OCI-LY7 (cell line): ENCODE measurements at regions not wholly inside any gene's neighbourhood (a gene's known extent, or its start where the extent isn't known, plus 50 kb on each side); places are given as distances from the start of the nearest gene placed in this dataset.

ENCODE experiments used
- BruUV-seq: library from RNA; stranded (reverse); fragments of 400-500 nt; replicated peaks from 2 replicates; lab custom pipeline; 2021; lab: Mats Ljungman, UMichigan
- CTCF ChIA-PET: fragments of 300-600 bp; sonication (Branson Sonifier 250); formaldehyde crosslinking; loops from one replicate; lab custom pipeline; 2022; ENCODE audit warnings: antibody characterized with exemption; ENCODE audit not compliant: unreplicated experiment; lab: Charles Lee
- POLR2A ChIA-PET: fragments of 300-600 bp; sonication (Branson Sonifier 250); formaldehyde crosslinking; loops from one replicate; lab custom pipeline; 2022; ENCODE audit warnings: antibody characterized with exemption; lab: Charles Lee
- DNase-seq: peaks from one replicate; pipeline ENCODE4 v3.0.0-alpha.2; 2015; ENCODE audit warnings: low spot score
- H2AFZ ChIP-seq: fragments of 200-600 bp; sonication (generic), shearing (Covaris generic); 2 replicates; pipeline ENCODE4 v1.6.1; 2014; ENCODE audit warnings: mild to moderate bottlenecking, antibody characterized with exemption, low read length, moderate library complexity
- H3K27ac ChIP-seq: fragments of 200-600 bp; sonication (generic); 2 replicates; pipeline ENCODE4 v1.5.1; 2014; ENCODE audit warnings: mixed run types, low read depth, mild to moderate bottlenecking, moderate library complexity, low read length, inconsistent platforms; ENCODE audit not compliant: poor library complexity, severe bottlenecking
- H3K36me3 ChIP-seq: fragments of 200-600 bp; sonication (generic); 2 replicates; pipeline ENCODE4 v1.6.1; 2014; ENCODE audit warnings: mild to moderate bottlenecking, antibody characterized with exemption, low read length, moderate library complexity, mixed read lengths; ENCODE audit not compliant: insufficient read depth
- H3K4me1 ChIP-seq: fragments of 200-600 bp; sonication (generic); 2 replicates; pipeline ENCODE4 v1.5.1; 2014; ENCODE audit warnings: mild to moderate bottlenecking, low read length; ENCODE audit not compliant: insufficient read depth, poor library complexity, severe bottlenecking
- H3K4me2 ChIP-seq: fragments of 200-600 bp; sonication (generic); 2 replicates; pipeline ENCODE4 v1.6.1; 2014; ENCODE audit warnings: mild to moderate bottlenecking, low read length
- H3K4me3 ChIP-seq: fragments of 200-600 bp; sonication (generic); 2 replicates; pipeline ENCODE4 v1.5.1; 2014; ENCODE audit warnings: mild to moderate bottlenecking, low read depth, low read length; ENCODE audit not compliant: poor library complexity, severe bottlenecking
- H3K79me2 ChIP-seq: fragments of 200-600 bp; sonication (generic); 2 replicates; pipeline ENCODE4 v1.6.1; 2016; ENCODE audit warnings: low read depth, mild to moderate bottlenecking, low read length, moderate library complexity, mixed read lengths; ENCODE audit not compliant: insufficient read depth
- H3K9me2 ChIP-seq: fragments of 200-600 bp; sonication (generic); 2 replicates; pipeline ENCODE4 v1.6.1; 2016; ENCODE audit warnings: mild to moderate bottlenecking, low read length, mixed read lengths; ENCODE audit not compliant: insufficient read depth
- H3K9me3 ChIP-seq: fragments of 200-600 bp; sonication (generic); 2 replicates; pipeline ENCODE4 v1.6.1; 2014; ENCODE audit warnings: mild to moderate bottlenecking, mixed run types, low read length, mixed read lengths
- H4K20me1 ChIP-seq: fragments of 200-600 bp; sonication (generic); 2 replicates; pipeline ENCODE4 v1.6.1; 2014; ENCODE audit warnings: mild to moderate bottlenecking, antibody characterized with exemption, low read length, moderate library complexity, mixed read lengths; ENCODE audit not compliant: insufficient read depth
- EZH2phosphoT487 ChIP-seq: fragments of 200-600 bp; sonication (generic); IDR thresholded peaks from 2 replicates; pipeline ENCODE4 v1.6.1; 2018; ENCODE audit warnings: low read depth, borderline replicate concordance, mild to moderate bottlenecking, mixed run types, antibody characterized with exemption, low read length, moderate library complexity, mixed read lengths
- intact Hi-C: fragments of 100-400 bp; cut with micrococcal nuclease; formaldehyde crosslinking; loops from one replicate; pipeline ENCODE4 v1.10.0; 2022; ENCODE audit not compliant: unreplicated experiment
- TF ChIP-seq, protein P1 (sequence below): fragments of 200-600 bp; sonication (generic); conservative IDR thresholded peaks from 2 replicates; pipeline ENCODE4 v1.5.1; 2014; ENCODE audit warnings: mild to moderate bottlenecking, antibody characterized with exemption, low read length, moderate library complexity, mixed read lengths

DNA sequence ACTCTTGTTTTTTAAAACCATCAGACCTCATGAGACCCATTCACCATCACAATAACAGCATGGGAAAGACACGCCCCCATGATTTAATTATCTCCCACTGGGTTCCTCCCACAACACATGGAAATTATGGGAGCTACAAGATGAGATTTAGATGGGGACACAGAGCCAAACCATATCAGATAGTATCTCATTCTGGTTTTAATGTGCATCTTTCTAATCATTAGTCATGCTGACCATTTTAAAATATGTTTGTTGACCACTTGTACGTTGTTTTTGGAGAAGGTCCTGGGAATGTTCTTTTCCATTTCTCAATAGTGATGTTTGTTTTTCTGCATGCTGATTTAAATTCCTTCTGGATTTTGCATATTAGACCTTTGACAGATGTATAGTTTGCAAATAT lies 119.0 kb downstream of the RTL3 start:
- BruUV-seq, result no TSS peak
- Histone ChIP-seq H3K9me3 (no peaks in the 10 kb centered on the region), H4K20me1 (no peaks in the 10 kb centered on the region), H3K79me2 (no peaks in the 10 kb centered on the region), H3K9me2 (no peaks in the 10 kb centered on the region), H3K4me2 (no peak overlapping the region), H3K4me1 (no peaks in the 10 kb centered on the region), H3K36me3 (no peaks in the 10 kb centered on the region), H2AFZ (no peak overlapping the region), H3K4me3 (no peak overlapping the region), H3K27ac (no peak overlapping the region)
- no peak for DNase-seq
- ChIA-PET CTCF (no interaction called here), POLR2A (no interaction called here)
- intact Hi-C loops, result no loop called here
- TF ChIP-seq, protein P1, sequence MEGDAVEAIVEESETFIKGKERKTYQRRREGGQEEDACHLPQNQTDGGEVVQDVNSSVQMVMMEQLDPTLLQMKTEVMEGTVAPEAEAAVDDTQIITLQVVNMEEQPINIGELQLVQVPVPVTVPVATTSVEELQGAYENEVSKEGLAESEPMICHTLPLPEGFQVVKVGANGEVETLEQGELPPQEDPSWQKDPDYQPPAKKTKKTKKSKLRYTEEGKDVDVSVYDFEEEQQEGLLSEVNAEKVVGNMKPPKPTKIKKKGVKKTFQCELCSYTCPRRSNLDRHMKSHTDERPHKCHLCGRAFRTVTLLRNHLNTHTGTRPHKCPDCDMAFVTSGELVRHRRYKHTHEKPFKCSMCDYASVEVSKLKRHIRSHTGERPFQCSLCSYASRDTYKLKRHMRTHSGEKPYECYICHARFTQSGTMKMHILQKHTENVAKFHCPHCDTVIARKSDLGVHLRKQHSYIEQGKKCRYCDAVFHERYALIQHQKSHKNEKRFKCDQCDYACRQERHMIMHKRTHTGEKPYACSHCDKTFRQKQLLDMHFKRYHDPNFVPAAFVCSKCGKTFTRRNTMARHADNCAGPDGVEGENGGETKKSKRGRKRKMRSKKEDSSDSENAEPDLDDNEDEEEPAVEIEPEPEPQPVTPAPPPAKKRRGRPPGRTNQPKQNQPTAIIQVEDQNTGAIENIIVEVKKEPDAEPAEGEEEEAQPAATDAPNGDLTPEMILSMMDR, result no peak
- TF ChIP-seq EZH2phosphoT487, result no peak

DNA sequence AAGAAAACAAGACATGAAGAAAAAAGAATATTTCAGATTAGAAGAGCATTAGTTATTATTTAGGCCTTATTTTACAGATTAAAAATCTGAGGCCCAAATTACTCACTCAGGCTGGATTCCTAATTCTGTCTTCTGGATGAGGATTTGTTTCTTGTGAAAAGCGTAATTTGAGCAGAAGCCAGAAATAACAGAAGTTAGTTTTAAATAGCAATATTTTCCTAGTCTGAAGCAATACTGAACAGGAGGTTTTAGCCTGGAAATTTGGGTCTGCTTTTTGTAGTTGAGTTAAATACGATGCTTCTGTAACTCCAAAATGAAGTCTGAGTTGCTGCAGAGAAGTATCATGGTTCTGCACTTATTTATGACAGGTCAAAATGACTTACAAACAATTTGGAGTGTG lies 124.9 kb downstream of the RTL3 start:
- ChIA-PET CTCF (no interaction called here), POLR2A (no interaction called here)
- no peaks in the 10 kb centered on the region for H3K9me2 ChIP-seq
- H3K4me1 ChIP-seq, result no peaks in the 10 kb centered on the region
- H4K20me1 ChIP-seq, result no peaks in the 10 kb centered on the region
- no peak for DNase-seq
- H3K4me3 ChIP-seq, result no peak overlapping the region
- no peak overlapping the region for H2AFZ ChIP-seq
- BruUV-seq, result no TSS peak
- H3K79me2 ChIP-seq, result no peaks in the 10 kb centered on the region
- H3K36me3 ChIP-seq, result no peaks in the 10 kb centered on the region
- no peaks in the 10 kb centered on the region for H3K9me3 ChIP-seq
- no peak overlapping the region for H3K27ac ChIP-seq
- H3K4me2 ChIP-seq, result no peak overlapping the region
- intact Hi-C loops, result no loop called here
- TF ChIP-seq, protein P1, result no peak
- TF ChIP-seq EZH2phosphoT487, result no peak

DNA sequence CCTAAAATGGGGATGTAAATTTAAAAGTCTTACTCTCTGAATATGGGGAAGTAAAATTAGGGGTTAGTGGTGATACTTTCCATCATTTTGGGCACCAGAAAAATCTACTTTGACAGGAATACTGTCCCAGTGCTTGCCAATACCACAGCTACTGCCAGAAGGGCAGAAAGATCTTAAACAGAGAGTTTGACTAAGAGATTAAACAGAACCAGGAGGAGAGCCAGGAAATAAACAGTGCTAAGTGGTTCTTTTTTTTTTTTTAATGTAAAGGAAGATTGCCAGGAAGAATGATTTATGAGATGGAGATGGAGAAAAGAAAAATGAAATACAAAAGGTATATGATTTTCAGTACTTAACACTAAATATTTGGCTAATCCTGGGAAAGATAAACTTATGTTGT lies 126.8 kb downstream of the RTL3 start:
- no peaks in the 10 kb centered on the region for H3K36me3 ChIP-seq
- no peaks in the 10 kb centered on the region for H3K4me1 ChIP-seq
- no peak overlapping the region for H3K4me3 ChIP-seq
- H3K79me2 ChIP-seq, result no peaks in the 10 kb centered on the region
- TF ChIP-seq, protein P1, result no peak
- no peak for TF ChIP-seq EZH2phosphoT487
- BruUV-seq, result no TSS peak
- H2AFZ ChIP-seq, result no peak overlapping the region
- H3K9me3 ChIP-seq, result no peaks in the 10 kb centered on the region
- no peaks in the 10 kb centered on the region for H3K9me2 ChIP-seq
- no peak overlapping the region for H3K27ac ChIP-seq
- intact Hi-C loops, result no loop called here
- ChIA-PET POLR2A (interaction anchor here (0.6 kb wide), 1 partner anchor 465 kb away, joined by 3 read pairs; no protein-coding TSS in a partner anchor), CTCF (no interaction called here)
- no peak for DNase-seq
- no peak overlapping the region for H3K4me2 ChIP-seq
- H4K20me1 ChIP-seq, result no peaks in the 10 kb centered on the region
